HepG2 (cell line): ENCODE measurements at regions not wholly inside any gene's neighbourhood (a gene's known extent, or its start where the extent isn't known, plus 50 kb on each side); places are given as distances from the start of the nearest gene placed in this dataset.

Experiments
- CTCF ChIP-seq: sonication (generic); formaldehyde crosslinking; IDR thresholded peaks from 2 replicates; pipeline ENCODE4 v1.5.0; 2020; ENCODE audit warnings: mild to moderate bottlenecking, missing genetic modification reagents, moderate library complexity
- KIAA2018 ChIP-seq: sonication (generic); formaldehyde crosslinking; IDR thresholded peaks from 2 replicates; pipeline ENCODE4 v1.5.0; 2020; ENCODE audit warnings: mild to moderate bottlenecking, missing genetic modification reagents, borderline replicate concordance
- POLR2G ChIP-seq: fragments of 200-400 bp; formaldehyde crosslinking; IDR thresholded peaks from 2 replicates; pipeline ENCODE4 v1.6.1; 2018; ENCODE audit warnings: mild to moderate bottlenecking, low read depth, low read length, moderate library complexity
- TCF7 ChIP-seq: sonication (generic); IDR thresholded peaks from 2 replicates; pipeline ENCODE4 v1.6.1; 2016; ENCODE audit warnings: antibody characterized with exemption, low read depth

- TF ChIP-seq TCF7 (no peak), KIAA2018 (CRISPR knock-in tag) (no peak), POLR2G (no peak), CTCF (CRISPR knock-in tag) (no peak)
Observed at GRCh38 chr15:61500523-61500922, 271.4 kb upstream of the RORA start.
